NCI-H1105 treated with DMSO at 0.1 percent for 48 hours (cell line): ENCODE measurements at regions not wholly inside any gene's neighbourhood (a gene's known extent, or its start where the extent isn't known, plus 50 kb on each side); places are given as distances from the start of the nearest gene placed in this dataset.

Source experiments
- DNase-seq: peaks from one replicate; lab custom pipeline; 2025; lab: John Stamatoyannopoulos, UW

DNA sequence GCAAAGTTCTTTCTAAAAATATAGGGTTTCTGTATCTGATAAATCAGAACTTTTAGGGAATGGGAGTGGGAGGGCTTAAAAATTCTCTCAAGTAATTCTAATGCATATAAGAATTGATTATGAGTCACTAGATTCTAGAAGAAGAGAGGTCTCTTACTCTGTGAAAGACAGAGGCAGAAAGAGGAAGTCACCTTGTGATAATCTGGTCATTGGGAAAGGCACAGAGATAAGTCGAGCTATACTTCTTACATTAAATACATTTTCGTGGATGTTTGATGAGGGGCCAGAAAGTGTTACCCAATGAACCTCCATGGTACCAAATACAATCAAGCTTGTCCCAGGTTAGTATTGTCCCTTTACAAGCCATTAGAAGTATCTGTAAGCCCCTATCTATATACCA lies 134.4 kb downstream of the MAD2L1 start:
- DNase-seq = no peak

DNA sequence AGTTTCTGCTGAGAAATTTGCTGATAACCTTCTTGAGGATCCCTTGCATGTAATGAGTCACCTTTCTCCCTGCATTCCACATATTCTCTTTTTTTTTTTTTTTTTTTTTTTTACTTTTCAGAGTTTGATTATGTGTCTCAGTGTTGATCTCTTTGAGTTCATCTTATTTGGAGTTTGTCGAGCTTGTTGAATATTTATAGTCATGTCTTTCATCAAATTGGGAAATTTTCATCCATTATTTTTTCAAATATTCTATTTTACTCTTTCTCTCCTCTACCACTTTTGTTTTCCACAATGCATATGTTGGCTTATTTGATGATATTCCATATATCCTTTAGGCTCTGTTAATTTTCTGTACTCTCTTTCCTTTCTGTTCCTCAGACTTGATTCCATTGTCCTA lies 136.1 kb downstream of the MAD2L1 start:
- no peak for DNase-seq

DNA sequence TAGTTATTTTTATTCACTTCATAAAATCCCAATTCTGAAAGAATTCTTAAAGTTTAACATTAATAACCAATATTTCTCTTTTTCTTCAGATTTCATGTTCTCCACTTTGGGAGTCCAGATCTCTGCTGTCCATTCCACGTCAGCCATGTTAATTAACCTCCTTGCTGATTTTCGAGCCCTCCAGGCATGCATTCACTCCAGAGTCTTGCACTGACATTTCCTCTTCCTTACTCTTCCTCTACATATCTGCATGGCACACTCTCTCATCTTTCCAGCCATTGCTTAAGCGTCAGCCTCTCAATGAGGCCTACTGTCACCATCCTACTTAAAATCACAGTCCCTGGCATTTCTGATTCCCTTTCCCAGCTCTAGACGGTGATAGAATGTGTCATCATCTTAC lies 144.8 kb downstream of the MAD2L1 start:
- no peak for DNase-seq

DNA sequence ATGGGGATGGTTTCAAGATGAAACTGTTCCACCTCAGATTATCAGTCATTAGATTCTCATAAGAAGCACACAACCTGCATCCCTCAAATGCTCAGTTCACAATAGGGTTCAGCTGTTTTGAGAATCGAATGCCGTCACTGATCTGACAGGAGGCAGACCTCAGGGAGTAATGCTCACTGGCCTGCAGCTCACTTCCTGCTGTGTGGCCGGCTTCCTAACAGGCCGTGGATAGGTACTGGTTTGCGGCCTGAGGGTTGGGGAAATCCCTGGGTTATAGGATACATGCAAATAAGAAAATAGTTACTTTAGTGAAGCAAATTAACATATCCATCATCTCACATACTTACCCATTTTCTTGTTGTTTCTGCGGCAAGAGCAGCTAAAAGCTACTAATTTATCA lies 160.4 kb downstream of the MAD2L1 start:
- no peak for DNase-seq

- no peak for DNase-seq
These were observed 168.4 kb downstream of the MAD2L1 start for GRCh38 chr4:119898211-119898610.

- DNase-seq = no peak
These were observed 169.4 kb downstream of the MAD2L1 start for GRCh38 chr4:119897260-119897659.

DNA sequence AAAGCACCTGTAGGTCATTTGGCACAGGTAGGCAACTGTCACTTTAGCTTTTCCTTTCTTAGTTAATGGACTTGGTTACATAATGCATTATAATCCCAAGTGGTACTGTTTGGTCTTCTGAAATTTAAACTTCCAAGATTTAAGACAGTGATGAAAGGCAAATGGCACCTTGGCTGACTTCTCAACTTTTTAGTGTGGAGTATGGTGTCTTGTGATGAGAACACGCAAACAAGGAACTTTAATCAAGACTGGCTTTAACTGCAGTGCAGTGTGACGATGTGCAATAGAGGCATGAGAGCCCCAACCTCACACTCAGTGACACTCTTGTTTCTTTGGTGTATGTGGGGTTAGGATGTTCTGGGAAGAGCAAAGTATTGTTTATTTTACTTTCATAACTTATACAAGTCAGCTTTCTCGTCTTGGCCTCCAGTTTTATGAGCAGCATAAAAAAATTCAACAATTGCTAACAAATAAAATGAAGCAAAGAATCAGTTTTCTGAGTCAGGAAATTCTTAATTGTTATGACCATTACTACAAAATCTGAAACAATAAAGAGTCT lies 171.9 kb downstream of the MAD2L1 start:
- DNase-seq = no peak

- no peak for DNase-seq
These were observed 192.8 kb downstream of the MAD2L1 start for GRCh38 chr4:119873794-119874325.

GRCh38 chr4:119873132-119873531 lies 193.5 kb downstream of the MAD2L1 start:
- DNase-seq = no peak

GRCh38 chr4:119872371-119873016 lies 194.2 kb downstream of the MAD2L1 start:
- no peak for DNase-seq

DNA sequence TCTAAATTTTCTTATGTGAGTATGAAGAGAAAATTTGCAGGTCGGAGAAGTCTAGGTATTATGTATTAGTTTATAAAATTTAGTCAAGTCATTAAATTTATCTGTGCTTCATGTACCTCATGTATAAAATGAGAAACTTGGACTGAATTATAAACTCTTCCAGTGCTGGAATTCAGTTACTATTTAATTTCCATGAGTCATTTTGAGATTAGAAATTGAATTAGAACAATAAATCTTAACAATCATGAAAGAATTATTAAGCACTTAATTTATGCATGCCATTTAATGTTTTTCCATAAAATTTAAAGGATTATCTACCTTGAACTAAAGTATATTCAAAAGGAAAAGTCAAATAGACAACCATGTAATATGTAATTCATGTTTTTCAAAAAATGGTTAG lies 195.8 kb downstream of the MAD2L1 start:
- no peak for DNase-seq

GRCh38 chr4:119865789-119866188 lies 200.9 kb downstream of the MAD2L1 start:
- no peak for DNase-seq

DNA sequence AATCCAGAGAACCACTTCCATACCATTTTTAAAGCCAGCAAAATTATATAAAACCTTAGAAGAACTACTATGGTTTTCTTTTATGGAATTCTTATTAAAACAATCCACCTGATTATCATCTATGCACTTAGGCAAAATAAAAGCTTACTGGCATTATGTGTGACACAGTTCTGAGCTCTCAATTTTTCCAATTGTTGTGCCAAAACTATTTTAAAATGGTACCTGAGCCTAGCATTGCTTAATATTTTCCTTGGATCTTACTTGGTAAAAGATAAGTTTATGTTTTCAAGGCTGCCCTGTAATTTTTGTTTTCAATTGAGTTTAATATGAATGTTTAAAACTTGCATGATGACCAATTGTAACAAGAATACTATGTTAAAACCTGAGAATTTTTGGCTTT lies 201.3 kb downstream of the MAD2L1 start:
- DNase-seq = no peak

DNA sequence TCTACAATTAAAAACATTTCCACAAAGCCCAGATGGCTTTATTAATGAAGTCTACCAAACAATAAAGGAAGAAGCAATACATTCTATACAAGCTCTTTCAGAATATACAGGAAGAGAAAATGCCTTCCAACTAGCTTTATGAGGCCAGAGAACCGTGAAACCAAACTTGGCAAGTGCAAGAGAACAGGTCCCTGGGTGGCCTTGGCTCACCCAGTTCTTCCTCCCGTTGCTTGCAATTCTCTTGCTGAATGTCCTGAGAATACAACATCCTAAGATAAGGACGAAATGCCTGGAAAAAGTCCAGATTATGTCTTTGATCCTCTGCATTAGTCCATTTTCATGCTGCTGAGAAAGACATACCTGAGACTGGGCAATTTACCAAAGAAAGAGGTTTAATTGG lies 204.9 kb downstream of the MAD2L1 start:
- DNase-seq = no peak

DNA sequence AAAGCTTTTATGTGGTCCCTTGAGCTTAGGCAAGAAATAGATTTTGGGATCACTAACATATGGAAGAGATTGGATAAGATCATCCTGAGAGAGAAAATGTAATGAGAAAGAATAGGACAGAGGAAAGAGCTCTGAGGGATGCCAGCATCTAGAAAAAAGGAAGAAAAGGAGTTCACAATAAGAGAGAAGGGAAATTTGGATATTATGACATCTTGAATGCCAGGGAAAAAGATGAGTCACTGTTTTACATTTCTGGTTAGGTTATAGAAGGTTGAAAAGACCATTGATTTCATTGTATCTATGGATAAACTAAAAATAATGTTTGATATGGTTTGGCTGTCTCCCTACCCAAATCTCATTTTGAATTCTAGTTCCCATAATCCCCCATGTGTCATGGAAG lies 208.5 kb downstream of the MAD2L1 start:
- DNase-seq = no peak

GRCh38 chr4:119854364-119854763 lies 212.3 kb downstream of the MAD2L1 start:
- no peak for DNase-seq

- no peak for DNase-seq
These were observed 215.0 kb downstream of the MAD2L1 start for GRCh38 chr4:119851649-119852048.

- DNase-seq = no peak
These were observed 212.8 kb upstream of the PDE5A start for GRCh38 chr4:119841361-119841760.

GRCh38 chr4:119835613-119835910 lies 207.0 kb upstream of the PDE5A start:
- no peak for DNase-seq

- DNase-seq = no peak
These were observed 206.5 kb upstream of the PDE5A start for GRCh38 chr4:119834906-119835612.

- no peak for DNase-seq
These were observed 205.0 kb upstream of the PDE5A start for GRCh38 chr4:119833611-119834010.

DNA sequence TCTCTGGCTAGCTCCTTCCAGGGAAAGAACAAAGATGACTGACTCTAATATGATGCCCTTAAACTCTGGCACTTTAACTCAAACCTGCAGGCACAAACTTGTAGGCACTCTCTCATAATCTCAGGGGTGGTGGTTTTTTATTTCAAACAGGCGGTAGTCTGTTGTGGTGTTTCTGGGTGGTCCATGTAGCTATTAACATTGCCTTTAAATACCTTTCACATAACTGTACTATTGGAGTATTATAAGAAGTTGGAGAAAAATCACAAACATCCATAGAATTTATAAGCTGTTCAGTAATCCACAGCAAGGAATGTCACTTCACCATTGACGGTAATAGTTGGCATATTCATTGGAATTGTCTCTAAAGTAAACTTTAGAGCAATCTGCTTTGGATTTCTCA lies 204.2 kb upstream of the PDE5A start:
- no peak for DNase-seq

GRCh38 chr4:119829326-119829725 lies 200.7 kb upstream of the PDE5A start:
- DNase-seq = no peak

DNA sequence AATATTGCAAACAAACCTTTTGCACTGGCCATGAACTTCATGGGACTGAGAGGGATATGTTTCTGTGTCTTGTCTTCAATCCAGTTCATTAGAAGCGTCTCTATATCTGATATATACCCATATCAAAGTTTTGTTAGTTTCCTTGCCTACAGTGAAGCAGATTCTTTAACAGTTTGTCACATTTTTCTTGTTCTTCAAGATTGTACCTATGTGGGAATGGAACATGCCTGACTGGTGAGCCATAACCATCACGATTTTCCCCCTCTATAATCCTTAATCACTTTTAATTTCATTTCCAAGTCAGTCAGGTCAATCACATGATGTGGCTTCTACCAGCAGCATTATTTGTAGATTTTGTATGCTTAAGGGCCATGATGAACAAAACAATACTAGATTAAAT lies 197.1 kb upstream of the PDE5A start:
- DNase-seq = no peak
